DMS 273 (cell line): ENCODE measurements at regions not wholly inside any gene's neighbourhood (a gene's known extent, or its start where the extent isn't known, plus 50 kb on each side); places are given as distances from the start of the nearest gene placed in this dataset.

Source experiments
- DNase-seq: peaks from one replicate; lab custom pipeline; 2025; ENCODE audit not compliant: unreplicated experiment; lab: John Stamatoyannopoulos, UW

DNA sequence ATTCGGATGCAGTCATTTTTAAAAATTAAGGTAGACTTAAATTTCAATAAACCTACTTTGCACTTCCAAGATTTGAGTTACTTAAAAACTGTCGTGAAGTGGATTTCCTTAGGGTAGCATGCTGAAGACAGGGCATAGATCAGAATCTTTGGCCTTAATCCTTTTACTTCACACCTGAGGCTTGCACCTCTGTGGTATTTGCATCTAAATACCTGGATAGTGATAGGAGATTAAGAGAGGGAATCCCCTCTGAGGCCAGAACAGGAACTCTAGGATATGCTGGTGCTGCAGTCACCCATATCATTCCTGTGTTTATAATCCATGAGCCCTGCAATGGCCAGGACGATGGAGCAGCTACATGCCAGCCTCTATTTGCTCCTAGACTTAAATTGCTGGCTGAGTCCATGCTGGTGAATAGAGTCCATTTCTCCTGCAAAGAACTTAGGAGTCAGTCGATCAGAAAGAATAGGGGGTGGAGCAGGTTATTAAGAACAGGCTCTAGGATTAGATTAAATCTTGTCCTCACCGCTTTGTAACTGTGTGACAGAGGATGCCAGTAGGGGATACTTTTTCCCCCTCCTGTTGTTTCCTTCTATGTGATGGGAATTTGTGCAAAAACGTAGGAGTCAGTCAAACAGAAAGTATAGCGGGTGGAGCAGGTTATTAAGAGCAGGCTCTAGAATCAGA, 333.6 kb downstream of the DUSP10 start:
- no peak for DNase-seq

DNA sequence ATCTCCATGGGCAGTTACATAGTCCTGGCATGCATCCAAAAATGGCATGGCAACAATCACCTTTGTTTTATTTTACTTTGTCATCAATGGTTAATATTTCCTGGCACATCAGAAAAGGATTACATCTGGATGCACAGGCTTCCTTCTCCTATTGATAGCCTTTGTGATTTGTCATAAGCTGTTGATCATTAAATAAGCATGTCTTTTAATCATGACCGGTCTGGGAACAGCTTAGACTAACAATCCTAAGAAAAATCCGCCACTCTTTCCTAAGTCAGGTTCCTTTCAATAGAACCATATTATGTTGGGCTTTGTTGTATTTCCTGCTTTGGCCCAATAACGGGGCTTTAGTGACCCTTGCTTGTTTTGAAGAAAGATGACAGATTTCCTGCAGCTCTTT, 330.6 kb downstream of the DUSP10 start:
- no peak for DNase-seq

DNA sequence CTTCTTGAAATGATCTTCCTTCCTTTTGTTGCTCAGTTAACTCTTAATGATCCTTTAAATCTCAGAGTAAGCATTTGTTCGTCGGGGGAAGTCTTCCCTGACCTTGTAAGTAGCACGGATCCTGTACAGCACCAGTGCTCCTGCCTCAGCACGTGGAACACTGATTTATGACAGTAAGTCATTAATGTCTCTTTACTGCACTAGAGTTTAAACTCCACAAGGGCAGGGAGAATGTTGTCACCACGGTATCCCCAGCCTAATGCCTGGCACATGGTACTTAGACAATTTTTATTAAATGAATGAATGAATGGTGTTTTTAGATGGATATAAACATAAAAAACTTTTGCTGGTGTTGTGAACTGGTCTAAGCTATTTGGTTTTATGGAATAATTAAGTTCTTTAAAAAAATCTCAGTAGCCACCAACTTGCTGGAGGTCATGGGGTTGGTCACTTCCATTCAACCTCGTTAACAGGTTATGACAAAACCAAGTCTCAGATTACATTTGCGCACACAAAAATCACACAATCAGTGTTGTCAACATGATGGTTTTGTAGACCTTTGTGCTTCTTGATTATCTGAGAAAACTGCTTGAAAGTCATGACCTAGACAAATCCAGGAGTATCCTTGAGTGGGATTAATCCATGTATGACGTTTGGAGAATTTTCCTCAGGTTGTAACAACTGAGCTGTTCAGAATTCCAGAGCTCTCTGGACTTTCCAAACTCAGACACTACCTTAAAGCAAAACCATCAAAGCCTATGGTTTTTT, 326.9 kb downstream of the DUSP10 start:
- no peak for DNase-seq

DNA sequence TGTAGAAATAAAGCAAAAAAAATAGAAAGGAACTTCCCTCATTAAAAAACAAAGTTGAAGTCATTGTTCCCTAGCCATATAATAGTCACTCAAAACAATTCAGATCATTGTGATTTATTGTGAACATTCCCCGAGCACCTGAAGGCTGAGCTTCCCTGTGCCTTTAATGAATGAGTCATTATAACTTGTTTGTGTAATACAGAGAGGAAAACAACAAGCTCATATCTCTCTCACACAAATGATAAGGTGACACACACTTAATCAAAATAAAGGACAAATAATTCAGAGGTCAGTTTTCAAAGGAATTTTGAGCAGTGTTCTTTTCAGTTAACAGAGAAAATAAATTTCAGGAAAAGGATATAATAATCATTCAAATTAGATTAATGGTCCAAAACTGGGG, 326.2 kb downstream of the DUSP10 start:
- DNase-seq: no peak

DNA sequence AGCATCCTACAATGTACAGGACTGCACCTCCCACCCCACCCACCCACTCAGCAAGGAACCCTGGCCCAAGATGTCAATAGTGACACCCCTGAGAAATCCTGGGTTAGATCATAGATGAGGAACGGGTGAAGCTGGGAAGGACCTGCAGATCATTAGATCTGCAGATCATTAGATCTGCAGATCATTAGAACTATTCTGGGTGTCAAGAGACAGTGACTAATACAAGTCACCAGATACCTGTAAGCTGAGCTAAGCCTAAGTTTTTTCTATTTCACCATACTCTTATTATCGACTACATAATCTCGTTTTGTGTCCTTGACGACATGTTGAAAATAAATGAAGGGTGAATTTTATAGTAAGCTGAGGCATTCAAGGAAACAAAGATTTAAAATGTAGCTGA, 325.7 kb downstream of the DUSP10 start:
- DNase-seq: no peak

DNA sequence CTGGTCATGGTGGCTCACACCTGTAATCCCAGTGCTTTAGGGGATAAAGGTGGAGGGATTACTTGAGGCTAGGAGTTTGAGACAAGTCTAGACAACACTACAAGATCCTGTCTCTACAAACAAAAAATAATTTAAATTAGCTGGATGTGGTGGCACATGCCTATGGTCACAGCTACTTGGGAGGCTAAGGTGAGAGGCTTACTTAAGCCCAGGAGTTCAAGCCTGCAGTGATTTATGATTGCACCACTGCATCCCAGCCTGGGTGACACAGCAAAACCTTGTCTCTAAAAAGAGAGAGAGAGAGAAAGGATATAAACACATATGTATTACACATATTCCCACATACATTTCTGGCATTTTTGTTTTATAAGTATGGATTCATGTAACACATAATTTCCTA, 325.2 kb downstream of the DUSP10 start:
- no peak for DNase-seq

DNA sequence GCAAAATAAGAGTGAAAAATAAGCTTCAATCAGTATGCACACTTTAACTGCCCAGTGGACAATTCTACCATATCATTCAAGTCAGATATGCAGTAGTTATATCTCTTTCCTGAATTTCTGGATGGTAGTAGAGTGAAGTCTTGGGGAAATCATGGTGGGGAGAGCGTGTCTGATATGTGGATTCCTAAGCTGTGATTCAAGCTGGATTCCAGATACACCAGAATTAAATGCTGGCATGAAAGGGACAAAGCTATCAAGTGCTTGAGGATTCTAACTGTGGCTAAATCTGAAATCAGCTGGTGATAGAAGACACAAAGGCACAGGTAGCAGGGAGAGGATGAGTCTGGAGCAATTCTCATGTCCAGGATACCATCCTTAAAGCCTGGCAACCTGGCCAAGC, 323.5 kb downstream of the DUSP10 start:
- DNase-seq: no peak

DNA sequence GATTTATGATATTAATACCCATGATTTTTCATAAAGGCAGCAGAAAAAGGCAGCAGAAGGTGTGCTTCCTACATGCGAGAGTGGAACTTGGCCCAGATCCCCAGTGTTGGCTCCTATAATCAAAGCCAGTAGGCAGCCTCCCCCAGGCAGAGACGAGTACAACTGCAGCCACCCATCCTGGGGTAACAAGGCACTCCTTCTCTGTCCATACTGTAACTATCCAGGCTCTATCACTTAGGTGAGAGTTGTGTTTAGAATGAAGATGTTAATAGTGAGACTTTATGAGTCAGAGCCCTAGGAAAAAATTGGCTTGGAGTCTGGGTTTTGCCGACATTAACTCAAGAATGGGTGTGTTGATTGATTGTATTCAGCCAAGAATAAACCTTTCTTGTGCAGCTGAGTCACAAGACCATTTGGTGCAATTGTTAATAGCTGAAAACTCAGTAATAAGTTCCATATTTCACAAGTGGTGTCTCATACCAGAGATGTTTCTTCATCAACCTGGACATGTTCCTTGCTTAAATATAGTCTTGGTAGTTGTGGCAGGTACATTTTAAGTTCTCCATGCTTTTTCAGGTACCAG, 322.3 kb downstream of the DUSP10 start:
- DNase-seq: peak; percentile 5

DNA sequence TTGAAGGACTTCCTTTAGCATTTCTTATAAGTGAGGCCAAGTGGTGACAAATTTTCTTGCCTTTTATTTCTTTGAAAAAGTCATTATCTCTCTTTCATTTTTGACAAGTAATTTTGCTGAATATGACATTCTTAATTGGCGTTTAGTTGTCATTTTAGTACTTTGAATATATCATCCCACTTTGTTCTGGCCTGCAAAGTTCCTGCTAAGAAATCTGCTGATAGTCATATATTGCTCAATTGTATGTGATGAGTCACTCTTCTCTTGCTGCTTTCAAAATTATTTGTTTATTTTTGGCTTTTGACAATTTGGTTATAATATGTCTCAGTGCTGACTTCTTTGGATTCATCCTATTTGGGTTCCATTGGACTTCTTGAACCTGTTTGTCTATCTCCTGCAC, 312.6 kb downstream of the DUSP10 start:
- no peak for DNase-seq

DNA sequence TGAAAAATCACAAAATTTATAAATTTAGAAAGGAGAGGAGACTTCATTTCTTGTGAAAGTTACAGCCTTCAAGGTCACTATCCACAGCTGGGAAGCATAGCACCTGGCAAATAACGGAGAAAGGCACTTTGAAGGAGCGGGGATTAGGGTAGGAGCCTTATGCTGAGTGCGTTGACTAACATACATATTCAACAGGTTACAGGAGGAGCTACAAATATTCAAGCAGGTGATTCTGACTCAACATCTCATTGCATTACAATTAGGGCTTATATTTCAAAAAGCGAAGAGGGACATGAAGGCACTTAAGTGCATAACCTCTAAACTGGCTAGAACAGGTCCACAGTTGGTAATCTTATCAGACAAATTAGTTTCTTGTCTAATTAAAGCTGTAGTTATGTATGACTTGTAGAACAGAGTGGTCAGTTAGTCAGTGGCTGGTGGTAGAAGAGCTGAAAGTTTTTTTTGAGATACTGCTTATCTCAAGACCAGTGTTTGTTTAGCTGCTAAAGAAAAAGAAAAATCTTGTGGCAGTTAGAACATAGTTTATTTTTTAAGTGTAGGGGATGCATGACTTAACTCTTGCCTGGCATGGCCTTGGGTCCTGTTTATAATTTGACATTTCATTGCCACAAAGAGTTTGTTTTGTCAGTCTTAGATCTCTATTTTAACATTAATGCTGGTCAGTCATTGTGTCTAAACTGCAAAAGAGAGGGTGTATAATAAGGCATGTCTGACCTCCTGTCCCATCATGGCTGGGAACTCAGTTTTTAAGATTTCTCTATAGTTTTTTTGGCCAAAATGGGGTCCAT, 311.5 kb downstream of the DUSP10 start:
- peak; percentile 18 for DNase-seq

DNA sequence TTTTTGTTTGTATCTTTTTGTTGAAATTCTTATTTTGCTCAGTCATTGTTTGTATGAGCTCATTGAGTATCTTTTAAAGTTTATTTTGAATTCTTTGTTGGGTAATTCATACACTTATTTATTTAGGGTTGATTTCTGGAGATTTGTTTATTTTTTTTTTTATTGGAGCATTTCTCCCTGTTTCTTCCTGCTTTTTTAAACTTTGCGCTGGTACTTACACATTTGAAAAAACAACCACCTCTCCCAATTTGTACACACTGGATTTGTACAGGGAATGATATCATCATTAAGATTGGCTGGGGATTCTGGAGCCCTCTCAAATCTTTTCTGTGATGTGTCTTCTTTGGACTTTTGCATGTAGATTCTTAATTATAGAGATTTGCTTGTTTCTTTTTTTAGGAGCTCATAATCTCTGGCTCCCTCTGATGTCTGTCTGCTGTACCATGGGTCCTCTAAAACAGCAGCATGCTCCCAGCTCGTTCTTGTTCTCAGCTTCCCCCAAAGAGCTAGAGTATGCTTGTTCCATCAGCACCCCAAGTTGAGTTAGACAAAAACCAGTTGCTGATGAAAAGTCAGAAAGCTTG, 310.7 kb downstream of the DUSP10 start:
- peak; percentile 7 for DNase-seq

DNA sequence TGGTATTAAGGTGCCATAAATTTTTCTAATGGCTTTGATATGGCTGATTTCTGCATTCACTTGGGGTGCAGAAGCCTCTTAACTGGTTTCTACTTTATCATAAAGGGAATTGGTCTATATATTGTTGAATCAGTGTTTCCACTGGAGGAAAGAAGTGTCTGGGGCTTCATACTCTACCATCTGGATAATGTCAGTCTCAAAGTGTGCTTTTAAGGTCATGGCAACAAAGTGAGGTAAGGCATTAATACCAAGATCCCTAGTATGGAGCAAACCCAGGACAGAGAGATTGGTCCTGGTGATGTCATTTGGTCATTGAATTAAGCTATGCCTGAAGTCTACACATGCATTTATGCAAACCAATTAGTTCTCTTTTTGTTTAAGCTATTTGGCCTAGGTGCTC, 309.9 kb downstream of the DUSP10 start:
- DNase-seq: no peak

DNA sequence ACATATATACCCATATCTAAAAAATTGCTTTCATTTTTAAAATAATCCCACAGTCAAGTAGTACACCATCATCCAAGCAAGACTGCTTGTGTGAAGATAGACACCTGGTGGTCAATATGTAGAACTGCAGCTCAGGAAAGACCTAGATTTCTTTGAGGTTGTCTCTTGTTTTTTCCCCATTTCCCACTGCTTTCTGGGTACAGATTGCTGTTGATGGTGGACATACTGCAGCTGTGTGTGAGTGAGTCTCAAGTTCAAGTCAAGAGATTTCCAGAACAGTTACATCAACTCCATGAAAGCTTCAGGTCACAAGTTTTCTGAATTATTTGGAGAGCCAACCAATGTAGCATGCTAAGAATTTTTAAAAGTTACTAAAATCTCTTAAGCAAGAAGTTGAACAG, 306.4 kb downstream of the DUSP10 start:
- DNase-seq: peak; percentile 71

DNA sequence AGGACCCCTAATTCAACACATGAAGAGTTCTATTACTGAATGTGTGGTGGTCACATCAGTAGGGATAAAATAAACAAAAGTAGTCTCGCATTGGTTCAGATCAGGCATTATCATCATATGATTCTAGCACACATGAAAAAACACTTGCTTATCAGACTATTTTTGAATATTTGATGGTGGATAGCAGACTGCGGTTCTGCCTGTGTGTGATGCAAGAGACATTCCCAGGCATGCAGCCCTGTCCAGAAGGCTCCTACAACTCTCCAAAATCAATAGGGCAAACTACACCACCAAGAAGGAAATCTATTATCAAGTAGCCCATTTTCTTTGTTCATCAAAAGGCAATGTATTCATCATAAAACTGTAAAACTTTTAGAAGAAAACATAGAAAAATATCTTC, 304.7 kb downstream of the DUSP10 start:
- DNase-seq: no peak

DNA sequence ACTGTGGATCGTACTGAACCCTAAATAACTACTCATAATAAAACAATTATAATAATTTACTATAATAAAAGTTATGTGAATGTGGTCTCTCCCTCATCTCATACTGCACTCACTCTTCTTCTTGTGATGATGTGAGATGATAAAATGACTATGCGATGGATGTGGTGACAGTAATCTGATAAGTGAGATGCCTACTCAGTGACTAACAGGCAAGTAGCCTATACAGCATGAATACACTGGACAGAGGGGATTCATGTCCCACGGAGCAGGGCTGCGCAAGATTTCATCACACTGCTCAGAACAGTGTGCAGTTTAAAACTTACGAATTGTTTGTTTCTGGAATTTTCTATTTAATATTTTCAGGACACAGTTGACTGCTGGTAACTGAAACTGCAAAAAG, 304.0 kb downstream of the DUSP10 start:
- DNase-seq: no peak

DNA sequence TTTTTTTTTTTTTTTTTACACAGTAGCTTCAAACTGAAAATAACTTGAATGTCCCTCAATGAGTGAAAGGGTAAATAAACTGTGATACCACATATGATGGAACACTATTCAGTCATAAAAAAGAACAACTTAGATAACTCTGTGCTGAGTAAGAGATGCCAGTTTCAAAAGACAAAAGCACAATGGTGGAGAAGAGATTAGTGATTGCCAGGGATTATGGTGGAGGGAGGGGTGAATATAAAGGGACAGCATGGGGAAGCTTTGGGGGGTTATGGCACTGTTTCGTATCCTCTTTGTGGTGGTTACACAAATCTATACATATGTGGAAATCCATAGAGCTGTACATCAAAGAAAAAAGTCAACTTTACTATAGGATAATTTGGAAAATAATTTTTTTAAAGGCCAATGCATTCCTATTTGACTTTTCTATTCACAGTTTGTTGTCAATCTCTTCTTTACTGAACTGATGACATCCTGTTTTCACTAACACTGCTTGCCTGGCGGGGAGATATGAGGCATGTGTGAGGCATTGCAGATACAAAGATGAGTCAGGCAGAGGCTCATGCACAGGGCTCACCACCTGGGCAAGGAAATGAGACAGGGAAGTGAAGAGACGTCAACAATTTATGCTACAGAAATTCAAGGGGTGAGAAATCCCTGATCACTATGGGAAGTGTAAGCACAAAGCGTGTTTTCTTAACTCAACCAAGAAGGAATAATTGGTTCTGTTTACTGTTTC, 302.7 kb downstream of the DUSP10 start:
- no peak for DNase-seq

DNA sequence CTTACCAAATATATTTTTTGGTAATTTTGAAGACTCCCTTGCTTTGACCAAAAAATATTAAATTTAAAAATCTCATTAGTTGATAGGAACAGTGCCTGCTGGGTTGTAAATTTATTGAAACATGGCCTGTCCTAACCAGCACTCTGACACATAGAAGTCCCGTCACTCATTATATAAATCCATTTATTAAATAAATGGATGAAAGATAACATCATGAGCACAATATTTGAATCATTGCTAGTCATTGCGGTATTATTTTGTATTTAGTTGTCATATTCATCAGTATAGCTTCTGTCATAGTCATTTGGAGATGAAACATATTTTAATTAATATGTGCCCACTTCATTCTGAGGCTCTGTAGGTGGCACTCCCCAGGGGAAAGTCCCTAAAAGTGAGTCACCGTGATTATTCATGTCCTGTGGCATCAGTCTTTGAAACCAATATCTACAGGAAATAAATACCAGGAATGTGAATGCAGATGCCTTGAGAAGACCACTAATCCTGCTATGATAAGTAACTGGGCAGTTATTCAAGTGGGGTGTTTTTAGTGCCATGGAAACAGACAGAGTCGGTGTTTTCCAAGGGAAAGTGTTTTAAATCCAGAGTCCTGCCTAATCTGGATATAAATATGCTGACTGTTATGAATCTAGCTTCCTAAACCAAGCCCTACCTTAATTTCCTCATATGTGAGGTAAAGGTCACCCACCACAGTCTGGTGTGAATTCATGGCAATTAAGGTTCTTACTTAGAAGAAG, 302.0 kb downstream of the DUSP10 start:
- DNase-seq: peak; percentile 34

DNA sequence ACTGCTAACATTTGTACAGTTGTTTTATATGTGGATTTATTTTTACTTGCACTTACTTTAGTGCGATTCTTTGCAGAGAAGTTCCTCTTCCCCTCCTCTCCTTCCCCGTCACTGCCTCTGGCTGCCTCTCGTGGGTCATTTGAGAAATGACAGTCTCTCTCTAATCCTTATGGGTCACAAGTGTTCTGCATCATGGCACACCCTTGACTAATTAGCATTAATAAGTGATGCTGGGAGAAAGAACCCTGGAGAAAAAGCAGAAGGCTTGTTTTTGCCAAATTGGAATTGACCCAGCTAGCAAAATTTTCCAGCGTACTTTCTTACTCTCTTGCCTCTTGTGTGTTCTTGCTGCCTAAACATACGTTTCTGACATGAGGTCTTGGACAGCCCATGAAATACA, 301.2 kb downstream of the DUSP10 start:
- DNase-seq: peak; percentile 37

DNA sequence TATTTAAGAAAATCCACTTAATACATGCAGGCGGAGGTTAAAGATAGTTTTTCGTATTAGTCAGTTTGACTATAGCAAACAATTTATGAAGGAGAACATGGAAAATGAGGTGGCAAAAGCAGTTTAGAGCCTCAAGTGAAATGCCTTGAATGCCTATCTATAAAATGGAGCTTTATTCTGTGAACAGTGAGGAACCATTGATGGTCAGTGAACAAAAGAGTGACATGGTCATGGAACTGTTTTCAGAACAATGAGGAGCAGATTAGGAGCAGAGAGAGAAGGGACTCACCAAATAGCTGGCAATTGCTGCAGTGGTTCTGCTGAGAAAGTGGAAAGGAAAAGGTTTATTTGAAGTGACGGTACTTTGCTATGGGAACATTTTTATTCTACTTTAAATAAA, 299.8 kb downstream of the DUSP10 start:
- DNase-seq: no peak

DNA sequence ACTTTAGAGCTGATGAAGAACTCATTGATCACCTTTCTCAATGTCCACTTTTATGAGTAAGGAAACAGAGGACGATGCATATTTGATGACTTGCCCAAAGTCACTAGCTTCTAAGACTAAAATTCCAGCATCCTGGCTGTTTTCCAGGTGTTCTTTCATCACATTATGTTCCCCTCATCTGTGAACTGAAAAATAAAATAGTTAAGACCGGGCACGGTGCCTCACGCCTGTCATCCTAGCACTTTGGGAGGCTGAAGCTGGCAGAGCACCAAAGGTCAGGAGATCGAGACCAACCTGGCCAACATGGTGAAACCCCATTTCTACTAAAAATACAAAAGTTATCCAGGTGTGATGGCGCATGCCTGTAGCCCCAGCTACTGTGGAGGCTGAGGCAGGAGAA, 297.5 kb downstream of the DUSP10 start:
- DNase-seq: no peak
